ENCODE measurements at regions not wholly inside any gene's neighbourhood (a gene's known extent, or its start where the extent isn't known, plus 50 kb on each side); places are given as distances from the start of the nearest gene placed in this dataset.

GRCh38 chr2:239719791-239720360 is 305.3 kb downstream of the NDUFA10 start:
- no peak for TF ChIP-seq GATA2 (IDR thresholded peaks at IDR 0.05; ENCODE audit: low read depth, low read length)
- no peak for TF ChIP-seq GATA3 (IDR thresholded peaks at IDR 0.05; ENCODE audit: low read depth, low read length)

- TF ChIP-seq GATA2 (IDR thresholded peaks at IDR 0.05; ENCODE audit: low read depth, low read length) (no peak), GATA3 (IDR thresholded peaks at IDR 0.05; ENCODE audit: low read depth, low read length) (no peak)
Measured at GRCh38 chr2:239717706-239718105, 307.4 kb downstream of the NDUFA10 start.

GRCh38 chr2:239717319-239717675 is 307.8 kb downstream of the NDUFA10 start:
- TF ChIP-seq GATA2 (IDR thresholded peaks at IDR 0.05; ENCODE audit: low read depth, low read length) (no peak), GATA3 (IDR thresholded peaks at IDR 0.05; ENCODE audit: low read depth, low read length) (no peak)

GRCh38 chr2:239716536-239717318 is 308.4 kb downstream of the NDUFA10 start:
- TF ChIP-seq GATA2 (IDR thresholded peaks at IDR 0.05; ENCODE audit: low read depth, low read length) (no peak), GATA3 (IDR thresholded peaks at IDR 0.05; ENCODE audit: low read depth, low read length) (no peak)

- TF ChIP-seq GATA2 (IDR thresholded peaks at IDR 0.05; ENCODE audit: low read depth, low read length), result no peak
- TF ChIP-seq GATA3 (IDR thresholded peaks at IDR 0.05; ENCODE audit: low read depth, low read length), result no peak
Measured at GRCh38 chr2:239716009-239716408, 309.1 kb downstream of the NDUFA10 start.

- TF ChIP-seq GATA2 (IDR thresholded peaks at IDR 0.05; ENCODE audit: low read depth, low read length) (no peak), GATA3 (IDR thresholded peaks at IDR 0.05; ENCODE audit: low read depth, low read length) (no peak)
Measured at GRCh38 chr2:239715606-239716005, 309.5 kb downstream of the NDUFA10 start.

- no peak for TF ChIP-seq GATA2 (IDR thresholded peaks at IDR 0.05; ENCODE audit: low read depth, low read length)
- no peak for TF ChIP-seq GATA3 (IDR thresholded peaks at IDR 0.05; ENCODE audit: low read depth, low read length)
Measured at GRCh38 chr2:239715202-239715601, 309.9 kb downstream of the NDUFA10 start.

- TF ChIP-seq GATA2 (IDR thresholded peaks at IDR 0.05; ENCODE audit: low read depth, low read length) (no peak), GATA3 (IDR thresholded peaks at IDR 0.05; ENCODE audit: low read depth, low read length) (no peak)
Measured at GRCh38 chr2:239714116-239714515, 311.0 kb downstream of the NDUFA10 start.

GRCh38 chr2:239712755-239713154 is 311.9 kb upstream of the HDAC4 start:
- TF ChIP-seq GATA2 (IDR thresholded peaks at IDR 0.05; ENCODE audit: low read depth, low read length) (no peak), GATA3 (IDR thresholded peaks at IDR 0.05; ENCODE audit: low read depth, low read length) (no peak)

GRCh38 chr2:239711911-239712570 is 311.2 kb upstream of the HDAC4 start:
- TF ChIP-seq GATA3 (IDR thresholded peaks at IDR 0.05; ENCODE audit: low read depth, low read length) (no peak), GATA2 (IDR thresholded peaks at IDR 0.05; ENCODE audit: low read depth, low read length) (no peak)

GRCh38 chr2:239710953-239711861 is 310.4 kb upstream of the HDAC4 start:
- TF ChIP-seq GATA2 (IDR thresholded peaks at IDR 0.05; ENCODE audit: low read depth, low read length) (no peak), GATA3 (IDR thresholded peaks at IDR 0.05; ENCODE audit: low read depth, low read length) (no peak)

GRCh38 chr2:239706367-239706766 is 305.5 kb upstream of the HDAC4 start:
- no peak for TF ChIP-seq GATA3 (IDR thresholded peaks at IDR 0.05; ENCODE audit: low read depth, low read length)

- TF ChIP-seq GATA2 (IDR thresholded peaks at IDR 0.05; ENCODE audit: low read depth, low read length), result no peak
- no peak for TF ChIP-seq GATA3 (IDR thresholded peaks at IDR 0.05; ENCODE audit: low read depth, low read length)
Measured at GRCh38 chr2:239704737-239705136, 303.9 kb upstream of the HDAC4 start.

GRCh38 chr2:239703834-239704233 is 303.0 kb upstream of the HDAC4 start:
- TF ChIP-seq GATA2 (IDR thresholded peaks at IDR 0.05; ENCODE audit: low read depth, low read length) (no peak), GATA3 (IDR thresholded peaks at IDR 0.05; ENCODE audit: low read depth, low read length) (no peak)

Measured in SH-SY5Y (cell line).